ENCODE measurements at regions not wholly inside any gene's neighbourhood (a gene's known extent, or its start where the extent isn't known, plus 50 kb on each side); places are given as distances from the start of the nearest gene placed in this dataset.
"Not testable (repeated sequence)": the region's sequence is repeated elsewhere in the genome, so short reads cannot be mapped to it uniquely, and the experiment has no call there.

DNA sequence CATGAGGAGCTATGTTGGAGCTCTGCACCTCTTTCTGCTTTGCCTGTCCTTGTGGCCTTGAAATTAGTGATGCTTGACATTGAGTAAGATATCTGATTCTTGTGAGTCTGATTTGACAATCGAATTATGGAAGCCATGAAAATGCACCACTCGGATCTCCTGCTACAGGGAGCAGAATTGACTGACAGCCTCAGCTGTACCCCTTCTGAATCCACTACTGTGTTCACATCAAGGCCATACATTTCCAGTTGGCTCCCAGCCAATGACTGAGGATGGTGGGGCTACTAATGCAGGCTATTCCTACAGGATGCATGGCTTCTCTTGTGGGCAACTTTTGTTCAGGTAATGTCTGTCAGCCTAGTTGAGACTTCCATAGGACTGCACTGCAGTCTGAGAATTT, 321.9 kb downstream of the REEP3 start:
- no peak for DNase-seq (ENCODE audit: low read depth in 2 of 2)

DNA sequence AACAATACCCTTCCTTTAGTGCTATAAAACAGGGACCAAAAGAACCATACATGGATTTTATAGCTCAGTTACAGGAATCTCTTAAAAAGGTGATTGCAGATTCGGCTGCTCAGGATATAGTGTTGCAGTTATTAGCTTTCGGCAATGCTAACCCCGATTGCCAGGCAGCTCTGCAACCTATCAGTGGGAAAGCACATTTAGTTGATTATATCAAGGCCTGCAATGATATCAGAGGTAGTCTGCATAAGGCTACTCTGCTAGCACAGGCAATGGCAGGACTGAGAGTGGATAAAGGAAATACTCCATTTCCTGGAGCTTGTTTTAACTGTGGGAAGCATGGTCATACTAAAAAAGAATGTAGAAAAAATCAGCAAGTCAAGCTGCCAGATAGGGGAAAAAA, 327.7 kb downstream of the REEP3 start:
- DNase-seq (ENCODE audit: low read depth in 2 of 2): not testable (repeated sequence)

DNA sequence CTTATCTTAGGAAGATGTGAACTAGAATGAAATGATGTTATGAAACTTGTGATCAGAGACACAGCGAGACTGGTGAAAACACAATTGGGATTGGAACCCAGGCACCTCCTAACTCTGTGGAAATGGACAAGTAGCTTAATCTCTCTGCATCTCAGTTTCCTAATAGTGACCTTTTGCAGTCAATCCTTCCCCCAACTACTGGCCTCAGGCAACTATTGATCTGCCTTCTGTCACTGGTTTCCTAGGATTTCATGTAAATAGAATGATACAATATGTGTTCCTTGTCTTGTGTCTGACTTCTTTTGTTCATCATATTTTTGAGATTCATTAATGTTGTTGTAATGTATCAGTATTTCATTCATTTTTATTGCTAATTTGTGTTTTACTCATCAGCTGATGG, 341.7 kb downstream of the REEP3 start:
- DNase-seq (ENCODE audit: low read depth in 2 of 2): no peak

DNA sequence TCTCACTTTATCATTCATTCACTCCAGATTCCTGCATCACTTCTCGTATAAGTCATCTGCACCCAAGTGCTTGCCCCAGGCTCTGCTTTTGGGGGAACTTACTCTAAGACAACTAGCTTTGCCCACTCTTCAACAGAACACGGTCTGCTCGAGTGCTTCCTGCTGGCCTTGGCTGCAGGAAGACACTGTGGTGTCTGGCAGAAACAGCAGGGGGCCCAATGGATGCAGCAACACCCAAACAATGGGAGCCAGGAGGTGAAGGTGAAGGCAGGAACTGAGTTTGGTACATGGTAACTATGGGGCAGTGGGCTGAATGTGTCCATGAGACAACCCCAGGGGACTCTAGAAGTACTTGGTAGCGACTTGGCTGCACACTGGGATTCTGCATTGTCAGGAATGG, 344.0 kb downstream of the REEP3 start:
- DNase-seq (ENCODE audit: low read depth in 2 of 2): no peak

DNA sequence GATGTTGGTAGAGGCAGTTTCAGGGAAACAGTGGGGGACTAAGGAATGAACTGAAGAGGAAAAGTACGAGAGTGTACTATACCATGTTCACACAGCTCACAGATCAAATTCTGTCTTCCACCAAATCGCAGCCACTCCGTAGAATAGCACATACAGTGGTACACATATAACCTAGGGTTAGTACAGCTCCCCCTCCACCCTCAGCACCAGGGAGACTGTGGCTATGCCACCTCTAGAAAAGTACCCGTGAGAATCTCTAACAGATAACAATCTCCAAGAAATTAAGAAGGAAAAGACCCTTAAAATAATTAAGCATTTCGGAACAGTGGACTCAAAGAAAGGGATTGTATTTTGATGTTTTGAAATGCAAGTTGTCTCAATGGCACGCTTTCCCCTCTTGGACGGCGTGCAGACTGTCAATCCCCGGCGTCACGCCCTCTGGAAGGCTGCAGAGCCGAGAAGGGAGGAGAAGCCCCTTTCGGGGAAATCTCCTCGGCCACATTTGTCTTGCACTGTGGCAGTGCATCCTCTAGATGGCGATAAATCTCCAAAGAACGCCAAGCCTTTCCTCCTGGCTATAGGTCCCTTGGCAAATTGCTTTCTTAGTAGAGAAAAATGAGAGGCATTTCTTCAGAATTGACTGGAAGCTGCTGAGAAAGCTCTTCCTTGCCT, 345.0 kb downstream of the REEP3 start:
- peak in 1 of 2 donors; percentile 16 for DNase-seq (ENCODE audit: low read depth in 2 of 2)

DNA sequence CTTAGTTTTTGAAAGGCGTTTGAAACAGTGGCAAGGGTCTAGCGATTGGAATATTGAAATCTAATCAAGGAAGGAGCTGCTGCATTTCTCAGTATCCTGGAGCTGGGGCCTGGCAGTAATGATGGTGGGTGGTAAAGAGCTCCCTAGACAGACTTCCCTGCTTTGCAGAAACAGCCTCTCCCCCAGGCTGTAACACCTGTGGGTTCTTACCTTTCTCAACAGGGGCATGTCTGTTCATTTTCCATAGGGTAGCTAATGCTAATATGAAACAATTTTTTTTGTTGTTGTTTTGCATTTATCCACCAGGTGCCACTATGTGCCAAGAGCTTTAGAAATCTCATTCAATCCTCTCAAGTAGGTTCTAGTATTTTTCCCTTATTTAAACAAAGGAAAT, 345.5 kb downstream of the REEP3 start:
- no peak for DNase-seq (ENCODE audit: low read depth in 2 of 2)

DNA sequence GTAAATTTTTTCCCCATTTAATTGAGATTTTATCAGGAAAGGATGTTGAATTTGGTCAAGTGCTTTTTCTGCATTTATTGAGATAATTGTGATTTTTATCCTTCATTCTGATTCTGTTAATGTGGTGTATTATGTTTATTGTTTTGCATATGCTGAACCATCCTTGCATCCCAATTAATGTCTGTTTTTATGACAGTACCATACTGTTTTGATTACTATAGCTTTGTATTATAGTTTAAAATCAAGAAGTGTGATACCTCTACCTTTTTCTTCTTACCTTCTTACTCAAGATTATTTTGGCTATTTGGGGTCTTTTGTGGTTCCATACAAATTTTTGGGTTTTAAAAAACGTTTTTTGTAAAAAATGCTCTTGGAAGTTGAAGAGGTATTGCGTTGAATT, 357.2 kb downstream of the REEP3 start:
- no peak for DNase-seq (ENCODE audit: low read depth in 2 of 2)

DNA sequence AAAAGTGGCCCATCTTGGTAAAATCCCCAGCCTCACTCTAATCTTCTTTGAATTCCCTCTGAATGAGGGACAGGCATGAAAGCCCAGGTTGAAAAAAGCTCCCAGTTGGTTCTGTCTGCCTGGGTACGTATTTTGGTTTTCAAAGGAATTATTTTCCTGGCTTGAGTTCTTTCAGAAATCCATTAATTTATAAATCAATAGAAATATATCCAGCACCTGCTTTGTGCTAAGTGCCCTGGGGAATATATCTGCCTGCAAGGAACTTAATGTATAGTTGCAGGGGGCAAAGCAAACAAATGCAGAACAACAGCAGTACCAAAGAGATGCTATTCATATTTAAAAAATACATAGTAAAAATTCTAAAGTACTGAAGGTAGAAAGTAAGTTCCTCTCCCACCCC, 362.7 kb downstream of the REEP3 start:
- DNase-seq (ENCODE audit: low read depth in 2 of 2): no peak

DNA sequence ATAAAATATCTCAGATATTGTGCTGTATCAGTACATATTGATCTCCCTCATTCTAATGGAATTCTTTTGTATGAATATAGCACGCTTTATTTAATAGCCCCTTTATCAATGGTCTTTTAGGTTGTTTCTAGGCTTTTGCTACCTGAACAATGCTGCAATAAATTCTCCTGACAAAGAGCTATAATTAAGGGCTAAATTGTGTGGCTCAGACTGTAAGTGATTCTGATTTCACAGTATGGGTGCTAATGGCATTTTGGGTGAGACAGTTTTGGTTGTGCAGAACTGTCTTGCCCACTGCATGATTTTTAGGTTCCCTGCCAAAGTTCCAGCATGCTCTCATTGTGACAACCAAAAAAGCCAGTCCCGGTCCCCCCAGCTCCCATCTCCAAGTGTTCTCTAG, 363.2 kb downstream of the REEP3 start:
- DNase-seq (ENCODE audit: low read depth in 2 of 2): no peak

DNA sequence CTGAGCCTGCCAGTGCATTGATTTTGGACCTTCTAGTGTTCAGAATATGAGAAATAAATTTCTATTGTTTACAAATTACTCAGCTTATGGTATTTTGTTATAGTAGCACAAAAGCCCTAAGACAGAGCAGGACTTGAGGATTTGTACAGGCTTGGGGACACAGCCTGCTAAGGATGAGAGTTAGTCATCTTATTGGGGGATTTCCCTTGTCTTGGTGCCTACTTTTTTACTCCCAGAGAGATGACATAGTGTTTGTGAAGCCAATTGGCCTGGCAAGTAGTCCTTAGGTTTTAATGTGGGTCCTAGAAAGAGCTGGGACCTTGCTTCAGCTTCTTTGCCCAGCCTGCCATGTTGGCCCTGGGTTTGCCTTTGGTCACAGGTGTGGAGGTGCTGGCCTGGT, 364.0 kb downstream of the REEP3 start:
- DNase-seq (ENCODE audit: low read depth in 2 of 2): no peak

DNA sequence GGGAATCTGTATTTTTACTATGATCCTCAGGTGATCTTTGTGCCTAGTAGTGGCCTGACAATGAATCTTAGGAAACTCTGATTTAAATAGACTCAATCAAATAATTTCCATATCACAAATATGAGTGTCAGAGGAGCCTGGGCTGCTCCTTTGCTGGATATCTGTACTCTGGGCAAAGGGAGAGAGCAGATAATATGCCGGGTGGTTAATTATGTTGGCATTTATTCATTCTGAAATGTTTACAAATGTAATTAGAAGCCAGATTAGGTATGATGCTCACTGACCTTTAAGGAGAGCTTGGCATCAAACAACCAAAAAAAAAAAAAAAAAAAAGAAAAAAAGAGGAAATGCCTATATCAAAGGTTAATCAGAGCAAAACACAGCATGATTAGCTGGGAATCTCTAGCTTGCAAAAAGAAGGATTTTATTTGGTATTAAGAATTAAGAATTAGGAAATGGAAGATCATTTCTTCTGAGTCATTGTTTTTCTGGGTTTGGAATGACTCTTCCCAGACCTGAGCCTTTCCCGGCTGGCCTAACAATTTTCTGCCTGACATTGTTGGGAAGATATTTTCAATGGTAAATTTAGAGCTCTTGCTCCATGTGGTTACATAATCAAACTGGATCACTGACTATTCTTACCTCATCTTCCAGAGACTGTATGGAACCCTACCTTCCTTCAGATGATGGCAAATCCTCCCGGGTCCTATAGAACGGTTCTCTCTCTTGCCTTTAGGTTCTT, 365.3 kb downstream of the REEP3 start:
- DNase-seq (ENCODE audit: low read depth in 2 of 2): no peak

DNA sequence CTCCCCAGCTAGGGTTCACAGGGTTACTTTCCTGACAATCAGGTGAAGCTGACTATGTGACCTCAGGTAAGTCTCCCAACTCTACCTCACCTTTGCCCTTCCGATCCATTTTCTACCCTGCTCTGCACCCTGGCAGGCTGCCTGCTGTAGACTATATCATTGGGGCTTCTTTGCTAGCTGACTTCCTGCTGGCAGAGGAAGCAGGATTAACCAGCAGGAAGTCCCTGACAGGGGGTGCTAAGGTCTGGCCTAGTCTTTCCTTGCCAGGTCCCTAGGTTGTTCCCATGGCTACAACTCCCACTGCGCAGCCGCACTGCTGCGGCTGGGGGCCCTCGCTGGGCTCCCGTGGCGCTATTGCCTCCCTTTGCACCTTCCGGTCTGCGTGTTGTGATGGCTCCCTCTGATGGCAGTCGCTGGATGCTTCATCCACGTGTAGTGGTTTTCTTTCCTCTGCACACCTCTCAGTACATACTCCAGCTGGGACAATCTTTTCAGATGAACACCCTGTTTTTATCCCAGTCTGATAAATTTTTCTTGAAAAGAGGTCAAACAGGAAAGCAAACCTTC, 365.9 kb downstream of the REEP3 start:
- DNase-seq (ENCODE audit: low read depth in 2 of 2): no peak

DNA sequence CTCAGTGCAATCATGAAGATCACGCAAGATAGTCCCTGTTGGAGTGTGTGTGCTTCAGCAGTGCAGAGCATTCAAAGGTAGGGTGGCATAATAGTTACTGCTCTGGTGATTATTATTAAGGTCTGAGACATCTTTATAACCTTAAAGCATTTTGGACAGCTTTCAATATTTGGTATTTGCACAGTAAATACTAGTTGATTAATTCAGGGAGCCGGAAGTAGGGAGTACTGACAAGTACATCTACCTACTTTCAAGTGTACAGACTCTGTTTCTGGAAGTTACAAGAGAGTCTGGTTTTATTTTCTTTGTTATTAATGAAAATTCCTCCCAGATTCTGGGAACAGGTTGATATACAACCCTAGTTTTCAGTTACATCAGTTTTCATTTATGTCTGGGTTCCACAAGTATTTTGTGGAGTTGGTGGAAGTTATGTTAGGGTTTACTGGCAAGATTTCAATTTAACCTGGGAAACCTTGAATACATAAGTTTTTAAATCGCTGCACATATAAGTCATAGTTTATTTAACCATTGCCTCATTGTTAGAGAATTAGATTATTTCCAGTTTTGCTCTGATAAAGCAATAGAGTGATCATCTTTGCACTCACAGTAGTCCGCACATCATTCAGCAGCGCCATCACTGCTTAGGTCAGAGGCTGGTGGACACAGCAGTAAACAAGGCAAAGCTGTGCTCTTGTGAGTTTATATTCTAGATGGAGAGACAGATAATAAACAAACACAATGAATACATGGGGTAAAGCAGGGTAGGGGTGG, 366.6 kb downstream of the REEP3 start:
- DNase-seq (ENCODE audit: low read depth in 2 of 2): no peak

DNA sequence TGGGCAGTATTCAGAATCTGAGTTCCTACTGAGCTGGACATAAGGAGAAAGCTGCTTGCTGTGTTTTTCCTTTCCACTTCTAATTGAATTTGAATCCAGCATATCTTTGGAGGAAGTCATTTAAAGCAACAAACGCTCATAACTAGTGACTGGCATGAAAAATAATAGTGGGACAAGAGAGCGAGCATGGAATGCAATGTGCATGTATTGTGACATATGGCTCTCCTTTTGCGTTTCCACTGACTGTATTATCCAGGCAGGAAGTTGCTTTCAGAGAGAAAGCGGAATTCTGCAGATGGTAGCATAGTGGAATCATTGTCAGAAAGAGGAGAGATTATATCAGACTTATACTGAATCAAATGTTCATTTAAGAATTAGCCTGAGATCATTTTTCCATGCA, 368.6 kb downstream of the REEP3 start:
- DNase-seq (ENCODE audit: low read depth in 2 of 2): no peak

DNA sequence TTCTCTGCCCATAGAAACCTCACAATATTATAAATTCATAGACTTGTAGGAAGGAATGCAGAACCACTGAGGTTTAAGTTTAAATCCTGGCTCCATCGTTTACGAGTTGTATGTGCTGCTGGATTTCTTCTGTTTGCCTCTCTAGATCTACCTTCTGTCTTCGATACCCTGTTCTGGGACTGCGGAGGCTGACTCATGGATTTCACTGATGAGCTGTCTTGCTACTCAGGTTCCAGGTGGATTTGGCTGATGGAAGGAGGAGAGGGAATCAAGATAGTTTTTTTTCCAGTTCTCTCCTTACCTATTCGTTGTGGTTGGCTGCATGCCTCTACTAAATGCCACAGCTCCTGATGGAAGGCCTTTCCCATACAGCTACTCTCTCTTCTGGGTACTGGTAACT, 375.8 kb downstream of the REEP3 start:
- DNase-seq (ENCODE audit: low read depth in 2 of 2): no peak

DNA sequence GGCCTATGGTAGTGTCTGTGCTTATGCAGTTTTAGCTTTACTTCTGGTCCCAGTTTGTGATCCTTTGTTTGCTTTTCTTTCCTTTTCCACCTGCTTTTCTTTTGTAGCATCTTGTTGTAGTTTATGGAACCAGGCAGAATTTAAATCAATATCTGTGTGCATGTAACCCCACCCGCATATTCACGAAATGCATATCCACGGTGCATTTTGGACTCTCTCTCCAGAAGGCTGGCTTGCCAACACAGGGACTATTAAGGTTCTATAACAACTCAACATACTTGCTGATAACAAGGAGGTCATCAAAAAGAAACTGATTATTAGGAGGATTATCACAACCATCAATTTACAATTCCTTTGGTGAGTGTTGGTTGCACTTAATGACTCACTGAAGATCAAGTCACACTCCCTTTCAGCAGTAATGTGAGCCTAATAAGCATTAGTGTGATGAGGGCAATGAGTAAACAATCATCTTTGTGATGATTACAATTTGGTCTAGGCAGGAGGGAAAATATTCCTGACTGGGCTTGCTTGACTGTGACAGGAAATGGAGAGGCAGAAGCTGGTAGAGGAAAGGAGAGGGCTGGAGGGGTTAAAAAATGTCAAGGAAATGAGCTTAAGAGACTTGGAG, 378.6 kb downstream of the REEP3 start:
- no peak for DNase-seq (ENCODE audit: low read depth in 2 of 2)

DNA sequence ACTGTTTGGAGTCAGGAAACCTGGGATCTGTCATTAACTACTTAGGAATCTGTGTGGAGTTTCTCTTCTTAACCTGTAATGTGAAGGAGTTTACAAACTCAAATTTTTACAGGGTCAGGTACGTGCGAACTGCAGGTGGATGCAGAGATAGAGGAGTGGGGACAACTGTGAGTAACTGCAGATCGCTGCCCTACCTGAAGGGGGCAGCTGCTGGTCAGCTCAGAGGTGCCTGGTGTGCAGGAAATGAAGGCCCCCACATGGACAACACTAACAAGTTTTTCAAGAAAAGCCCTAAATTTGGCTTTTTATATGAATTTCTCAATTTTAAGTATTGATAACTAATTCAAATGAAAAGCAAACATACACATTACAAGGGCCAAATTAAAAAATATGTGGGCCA, 380.0 kb downstream of the REEP3 start:
- DNase-seq (ENCODE audit: low read depth in 2 of 2): no peak

DNA sequence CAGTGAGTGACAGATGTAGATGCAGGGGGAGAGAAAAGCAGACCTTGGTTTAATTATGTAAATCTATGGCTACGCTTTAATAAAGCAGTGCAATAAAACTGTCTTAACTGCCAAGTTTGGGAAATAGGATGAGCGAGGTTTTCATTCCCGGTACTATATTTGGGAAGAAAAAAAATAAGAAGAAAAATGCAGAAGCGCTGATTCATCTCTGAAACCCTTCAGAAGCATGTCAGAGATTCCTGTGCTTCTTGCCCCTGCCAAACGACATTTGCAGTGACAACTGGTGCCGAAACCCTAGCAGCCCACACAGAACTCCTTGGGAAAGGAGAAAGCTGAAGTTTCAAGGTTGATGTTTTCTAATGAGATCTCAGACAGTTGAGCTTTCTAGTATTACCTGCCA, 380.7 kb downstream of the REEP3 start:
- no peak for DNase-seq (ENCODE audit: low read depth in 2 of 2)

DNA sequence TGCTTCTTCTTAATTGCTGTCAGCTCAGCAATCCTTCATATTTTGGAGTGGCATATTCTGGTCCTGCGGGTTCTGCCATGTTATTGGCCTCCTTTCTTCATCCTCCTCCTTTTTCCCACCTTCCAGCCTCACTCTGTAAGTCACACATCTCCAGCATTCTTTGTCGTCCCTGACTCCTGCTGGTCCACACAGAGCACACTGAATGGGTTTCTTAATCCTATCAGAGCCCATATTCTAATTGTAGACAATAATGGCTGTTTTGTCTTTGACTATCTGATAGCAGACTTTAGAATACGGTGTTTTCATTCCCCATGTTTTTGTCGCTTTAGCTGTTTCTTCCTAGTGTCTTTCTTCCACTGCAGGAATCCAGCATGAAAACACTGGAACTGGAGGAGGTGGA, 389.6 kb downstream of the REEP3 start:
- no peak for DNase-seq (ENCODE audit: low read depth in 2 of 2)

DNA sequence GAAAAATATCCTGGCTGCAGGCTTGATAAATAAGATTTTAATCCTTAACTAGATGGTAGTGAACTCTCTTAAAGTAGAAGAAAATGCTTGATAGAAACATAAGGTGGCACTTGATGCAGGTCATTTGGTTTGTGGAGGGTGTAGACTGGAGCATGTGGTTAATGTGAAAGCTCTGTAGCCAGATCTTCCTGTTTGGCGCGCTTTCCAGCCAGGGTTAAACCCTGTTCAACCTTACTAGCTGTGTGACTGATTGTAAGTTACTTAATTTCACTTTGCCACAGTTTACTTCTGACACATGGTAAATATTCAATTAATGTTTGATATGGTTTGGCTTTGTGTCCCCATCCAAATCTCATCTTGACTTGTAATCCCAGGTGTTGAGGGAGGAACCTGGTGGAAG, 394.0 kb downstream of the REEP3 start:
- DNase-seq (ENCODE audit: low read depth in 2 of 2): no peak

DNA sequence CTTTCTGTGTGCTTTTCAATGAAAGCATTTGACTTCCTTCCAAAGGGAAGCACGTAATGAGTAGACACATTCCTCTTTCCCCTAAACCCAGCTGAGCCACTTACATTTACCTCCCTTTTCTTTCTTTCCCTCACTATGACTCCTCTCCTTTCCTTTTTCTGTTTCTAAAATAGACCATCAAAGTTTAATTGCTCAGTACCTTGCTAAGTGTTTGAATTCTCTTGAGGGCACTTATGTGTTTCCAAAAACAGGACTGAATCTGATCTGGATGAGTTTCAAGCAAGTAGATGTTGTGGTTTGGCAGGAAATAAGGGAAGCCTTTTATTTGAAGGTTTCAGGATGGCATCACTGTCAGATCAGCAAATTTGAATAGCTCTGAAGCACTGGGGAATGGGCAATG, 396.2 kb downstream of the REEP3 start:
- no peak for DNase-seq (ENCODE audit: low read depth in 2 of 2)

DNA sequence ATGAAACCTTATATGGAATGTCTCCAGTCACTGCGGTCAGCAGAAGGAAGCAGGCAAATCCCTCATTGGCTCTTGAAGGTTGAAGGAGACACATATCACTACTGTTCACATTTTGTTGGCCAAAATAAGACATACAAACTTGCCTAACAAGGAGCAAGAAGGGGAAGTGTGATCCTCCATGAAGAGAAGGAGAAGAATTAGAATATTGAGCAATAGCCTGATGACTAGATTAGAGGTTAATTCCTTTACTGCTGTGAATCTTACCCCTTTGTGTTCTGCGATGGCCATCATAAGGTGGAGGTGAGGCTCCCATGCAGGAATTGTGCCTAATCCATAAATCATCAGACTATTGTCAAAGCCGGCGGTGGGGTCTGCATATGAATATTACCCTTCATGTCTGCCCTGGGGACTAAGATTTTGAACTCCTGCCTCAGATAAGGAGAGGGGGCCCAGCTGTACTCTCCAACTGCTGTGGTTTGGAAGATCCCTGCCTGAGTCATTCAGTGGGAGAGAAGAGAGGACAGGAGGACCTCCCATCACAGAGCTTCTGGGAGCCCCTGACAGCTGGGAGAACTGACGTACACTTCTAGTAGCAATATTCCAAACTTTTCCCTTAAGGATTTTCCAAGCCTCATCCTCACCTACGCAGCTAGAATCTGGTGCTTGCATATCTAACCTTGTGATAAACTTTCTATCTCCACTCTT, 398.5 kb downstream of the REEP3 start:
- DNase-seq (ENCODE audit: low read depth in 2 of 2): no peak

All from stimulated activated CD4-positive, alpha-beta T cell treated with anti-CD3 and anti-CD28 coated beads, Interleukin-1b, Interleukin-23, amount 100 ng/mL, for 1 hour (primary cell).